IMR-90 (cell line): ENCODE measurements at regions not wholly inside any gene's neighbourhood (a gene's known extent, or its start where the extent isn't known, plus 50 kb on each side); places are given as distances from the start of the nearest gene placed in this dataset.

Experiments
- RFX5 ChIP-seq: IDR thresholded peaks from 2 replicates; pipeline ENCODE4 v1.8.0; 2012; ENCODE audit warnings: low read depth, mild to moderate bottlenecking, low read length, moderate library complexity
- TF ChIP-seq, protein P1 (sequence below): fragments of 150-350 bp; IDR thresholded peaks from 2 replicates; pipeline ENCODE4 v1.6.1; 2017; ENCODE audit warnings: mild to moderate bottlenecking, antibody characterized with exemption, low read length, low read depth
- TF ChIP-seq, protein P2 (sequence below): conservative IDR thresholded peaks from 2 replicates; pipeline ENCODE4 v1.5.1; 2012; ENCODE audit warnings: mild to moderate bottlenecking, low read depth, low read length, improper control_type of control experiment

- TF ChIP-seq, protein P1, sequence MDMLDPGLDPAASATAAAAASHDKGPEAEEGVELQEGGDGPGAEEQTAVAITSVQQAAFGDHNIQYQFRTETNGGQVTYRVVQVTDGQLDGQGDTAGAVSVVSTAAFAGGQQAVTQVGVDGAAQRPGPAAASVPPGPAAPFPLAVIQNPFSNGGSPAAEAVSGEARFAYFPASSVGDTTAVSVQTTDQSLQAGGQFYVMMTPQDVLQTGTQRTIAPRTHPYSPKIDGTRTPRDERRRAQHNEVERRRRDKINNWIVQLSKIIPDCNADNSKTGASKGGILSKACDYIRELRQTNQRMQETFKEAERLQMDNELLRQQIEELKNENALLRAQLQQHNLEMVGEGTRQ, result no peak
- no peak for TF ChIP-seq RFX5
- TF ChIP-seq, protein P2, sequence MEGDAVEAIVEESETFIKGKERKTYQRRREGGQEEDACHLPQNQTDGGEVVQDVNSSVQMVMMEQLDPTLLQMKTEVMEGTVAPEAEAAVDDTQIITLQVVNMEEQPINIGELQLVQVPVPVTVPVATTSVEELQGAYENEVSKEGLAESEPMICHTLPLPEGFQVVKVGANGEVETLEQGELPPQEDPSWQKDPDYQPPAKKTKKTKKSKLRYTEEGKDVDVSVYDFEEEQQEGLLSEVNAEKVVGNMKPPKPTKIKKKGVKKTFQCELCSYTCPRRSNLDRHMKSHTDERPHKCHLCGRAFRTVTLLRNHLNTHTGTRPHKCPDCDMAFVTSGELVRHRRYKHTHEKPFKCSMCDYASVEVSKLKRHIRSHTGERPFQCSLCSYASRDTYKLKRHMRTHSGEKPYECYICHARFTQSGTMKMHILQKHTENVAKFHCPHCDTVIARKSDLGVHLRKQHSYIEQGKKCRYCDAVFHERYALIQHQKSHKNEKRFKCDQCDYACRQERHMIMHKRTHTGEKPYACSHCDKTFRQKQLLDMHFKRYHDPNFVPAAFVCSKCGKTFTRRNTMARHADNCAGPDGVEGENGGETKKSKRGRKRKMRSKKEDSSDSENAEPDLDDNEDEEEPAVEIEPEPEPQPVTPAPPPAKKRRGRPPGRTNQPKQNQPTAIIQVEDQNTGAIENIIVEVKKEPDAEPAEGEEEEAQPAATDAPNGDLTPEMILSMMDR, result no peak
Measured at GRCh38 chr17:26809033-26809432, 484.9 kb upstream of the WSB1 start.
